GM23338 (cell line): ENCODE measurements at regions not wholly inside any gene's neighbourhood (a gene's known extent, or its start where the extent isn't known, plus 50 kb on each side); places are given as distances from the start of the nearest gene placed in this dataset.

Experiments
- ATAC-seq: fragments of 200-7000 bp; cut with Tn5 transposase; 3 replicates; pipeline ENCODE4 v1.9.1; 2020
- DNase-seq: peaks from one replicate; pipeline ENCODE4 v3.0.0-alpha.2; 2015; ENCODE audit warnings: low spot score
- H2AFZ ChIP-seq: fragments of 200-600 bp; sonication (generic); 2 replicates; pipeline ENCODE4 v1.8.0; 2016; ENCODE audit warnings: antibody characterized with exemption, mild to moderate bottlenecking, moderate library complexity
- H3F3A ChIP-seq: fragments of 200-600 bp; sonication (generic); replicated peaks from 2 replicates; pipeline ENCODE4 v1.8.0; 2017; ENCODE audit warnings: antibody characterized with exemption, mixed run types, low read depth
- H3K27ac ChIP-seq: fragments of 200-600 bp; sonication (generic); 2 replicates; pipeline ENCODE4 v1.6.1; 2016; ENCODE audit warnings: low read depth
- H3K27me3 ChIP-seq: fragments of 200-600 bp; sonication (generic); 2 replicates; pipeline ENCODE4 v1.8.0; 2016; ENCODE audit warnings: mild to moderate bottlenecking, mixed run types, moderate library complexity; ENCODE audit not compliant: insufficient read depth
- H3K36me3 ChIP-seq: fragments of 200-600 bp; sonication (generic); 2 replicates; pipeline ENCODE4 v1.8.0; 2016; ENCODE audit warnings: mild to moderate bottlenecking; ENCODE audit not compliant: insufficient read depth
- H3K4me1 ChIP-seq: fragments of 200-600 bp; sonication (generic); 2 replicates; pipeline ENCODE4 v1.8.0; 2016; ENCODE audit warnings: mild to moderate bottlenecking, moderate library complexity; ENCODE audit not compliant: insufficient read depth
- H3K4me2 ChIP-seq: fragments of 200-600 bp; sonication (generic); 2 replicates; pipeline ENCODE4 v1.7.1; 2017; ENCODE audit warnings: mixed run types
- H3K4me3 ChIP-seq: fragments of 200-600 bp; sonication (generic); 2 replicates; pipeline ENCODE4 v1.6.1; 2016; ENCODE audit warnings: mixed run types
- H3K79me2 ChIP-seq: fragments of 200-600 bp; sonication (generic); replicated peaks from 2 replicates; pipeline ENCODE4 v1.8.0; 2017; ENCODE audit warnings: mild to moderate bottlenecking; ENCODE audit not compliant: insufficient read depth
- H3K9me2 ChIP-seq: fragments of 200-600 bp; sonication (generic); 2 replicates; pipeline ENCODE4 v1.8.0; 2017; ENCODE audit not compliant: insufficient read depth
- H4K20me1 ChIP-seq: fragments of 200-600 bp; sonication (generic); replicated peaks from 2 replicates; pipeline ENCODE4 v1.8.0; 2017; ENCODE audit warnings: mild to moderate bottlenecking; ENCODE audit not compliant: insufficient read depth
- H3K27ac Mint-ChIP-seq: 2 replicates; pipeline ENCODE4 v1.8.0; 2020; ENCODE audit warnings: inconsistent platforms, mild to moderate bottlenecking, moderate library complexity, mixed read lengths
- H3K27me3 Mint-ChIP-seq: 3 replicates; pipeline ENCODE4 v1.8.0; 2022; ENCODE audit warnings: low read depth, mild to moderate bottlenecking, moderate library complexity, mixed read lengths, inconsistent platforms; ENCODE audit not compliant: insufficient read depth, poor library complexity
- H3K36me3 Mint-ChIP-seq: 3 replicates; pipeline ENCODE4 v1.8.0; 2021; ENCODE audit warnings: low read depth, mild to moderate bottlenecking, inconsistent platforms, moderate library complexity, mixed read lengths
- H3K4me1 Mint-ChIP-seq: 3 replicates; pipeline ENCODE4 v1.8.0; 2020; ENCODE audit warnings: mild to moderate bottlenecking, inconsistent platforms, mixed read lengths
- H3K4me3 Mint-ChIP-seq: 3 replicates; pipeline ENCODE4 v1.8.0; 2021; ENCODE audit warnings: moderate library complexity, mild to moderate bottlenecking, inconsistent platforms, mixed read lengths
- H3K9me3 Mint-ChIP-seq: 3 replicates; pipeline ENCODE4 v1.8.0; 2020; ENCODE audit warnings: moderate library complexity, mild to moderate bottlenecking, inconsistent platforms, mixed read lengths
- CREB1 ChIP-seq: fragments of 250-450 bp; sonication (Bioruptor Pico); IDR thresholded peaks from 2 replicates; pipeline ENCODE4 v1.5.0; 2020; ENCODE audit warnings: low read depth, mild to moderate bottlenecking, moderate library complexity
- EZH2 ChIP-seq: fragments of 200-600 bp; sonication (generic); IDR thresholded peaks from one replicate; pipeline ENCODE4 v1.8.0; 2017; ENCODE audit warnings: antibody characterized with exemption, mild to moderate bottlenecking, low read depth; ENCODE audit not compliant: unreplicated experiment
- EZH2phosphoT487 ChIP-seq: fragments of 200-600 bp; sonication (generic); IDR thresholded peaks from one replicate; pipeline ENCODE4 v1.8.1; 2018; ENCODE audit warnings: antibody characterized with exemption; ENCODE audit not compliant: unreplicated experiment
- NANOG ChIP-seq: IDR thresholded peaks from 2 replicates; pipeline ENCODE4 v1.6.1; 2016; ENCODE audit warnings: antibody characterized with exemption, borderline replicate concordance
- REST ChIP-seq: IDR thresholded peaks from one replicate; pipeline ENCODE4 v1.6.1; 2018; ENCODE audit warnings: antibody characterized with exemption; ENCODE audit not compliant: unreplicated experiment
- STAT1 ChIP-seq: IDR thresholded peaks from one replicate; pipeline ENCODE4 v1.6.1; 2016; ENCODE audit warnings: antibody characterized with exemption; ENCODE audit not compliant: unreplicated experiment
- ZNF462 ChIP-seq: fragments of 250-450 bp; sonication (Bioruptor Pico); IDR thresholded peaks from 2 replicates; pipeline ENCODE4 v1.5.0; 2020; ENCODE audit warnings: mild to moderate bottlenecking, moderate library complexity

GRCh38 chr17:77555121-77555591, 403.3 kb upstream of the TNRC6C start:
- Mint-ChIP-seq H3K27ac (no peak overlapping the region), H3K9me3 (no peaks in the 10 kb centered on the region), H3K4me3 (no peak overlapping the region), H3K4me1 (peaks cover 4% of the 10 kb centered on the region; the same call in 1 of the 3 replicates), H3K36me3 (no peaks in the 10 kb centered on the region), H3K27me3 (peaks cover 8% of the 10 kb centered on the region)
- H3K27ac ChIP-seq = no peak overlapping the region
- H3K4me3 ChIP-seq = no peak overlapping the region
- H3K36me3 ChIP-seq = no peaks in the 10 kb centered on the region
- TF ChIP-seq EZH2 (no peak), STAT1 (no peak), NANOG (no peak), CREB1 (CRISPR knock-in tag) (no peak), EZH2phosphoT487 (no peak), ZNF462 (CRISPR knock-in tag) (no peak), REST (no peak)
- DNase-seq (no peak), ATAC-seq (no peak)
- no peaks in the 10 kb centered on the region for H3K79me2 ChIP-seq
- no peak overlapping the region for H2AFZ ChIP-seq
- H3K27me3 ChIP-seq = no peaks in the 10 kb centered on the region
- no peak overlapping the region for H3K4me2 ChIP-seq
- no peaks in the 10 kb centered on the region for H3K4me1 ChIP-seq
- no peaks in the 10 kb centered on the region for H4K20me1 ChIP-seq
- H3K9me2 ChIP-seq = no peaks in the 10 kb centered on the region
- H3F3A ChIP-seq = no peaks in the 10 kb centered on the region
